Stomach smooth muscle (tissue), 2 donors: ENCODE measurements at regions not wholly inside any gene's neighbourhood (a gene's known extent, or its start where the extent isn't known, plus 50 kb on each side); places are given as distances from the start of the nearest gene placed in this dataset.
"Not testable (repeated sequence)": the region's sequence is repeated elsewhere in the genome, so short reads cannot be mapped to it uniquely, and the experiment has no call there.

Experiments
- H3K27ac ChIP-seq: one replicate; pipeline ENCODE4 v1.7.0; 2013; ENCODE audit warnings: mild to moderate bottlenecking, low read length, inconsistent platforms
- H3K27me3 ChIP-seq, 2 donors: one replicate each; pipeline ENCODE4 v1.7.0; 2013; ENCODE audit warnings: low read length in 2 of 2; ENCODE audit not compliant: insufficient read depth in 2 of 2, control insufficient read depth in 1 of 2
- H3K36me3 ChIP-seq, 2 donors: one replicate each; pipeline ENCODE4 v1.7.0; 2013; ENCODE audit warnings: low read length in 2 of 2; ENCODE audit not compliant: control insufficient read depth in 2 of 2, insufficient read depth in 2 of 2
- H3K4me1 ChIP-seq: one replicate; pipeline ENCODE4 v1.7.0; 2013; ENCODE audit warnings: low read length; ENCODE audit not compliant: control insufficient read depth, insufficient read depth
- H3K4me3 ChIP-seq, 2 donors: one replicate each; pipeline ENCODE4 v1.7.0; 2013; ENCODE audit warnings: low read length in 2 of 2
- H3K9ac ChIP-seq, 2 donors: one replicate each; pipeline ENCODE4 v1.7.0; 2013; ENCODE audit warnings: low read length in 2 of 2, mild to moderate bottlenecking in 1 of 2
- H3K9me3 ChIP-seq, 2 donors: one replicate each; pipeline ENCODE4 v1.7.0; 2013; ENCODE audit warnings: low read length in 2 of 2; ENCODE audit not compliant: control insufficient read depth in 2 of 2
- donor health status: healthy.
- donor health status: Pancreatic carcinoma.

DNA sequence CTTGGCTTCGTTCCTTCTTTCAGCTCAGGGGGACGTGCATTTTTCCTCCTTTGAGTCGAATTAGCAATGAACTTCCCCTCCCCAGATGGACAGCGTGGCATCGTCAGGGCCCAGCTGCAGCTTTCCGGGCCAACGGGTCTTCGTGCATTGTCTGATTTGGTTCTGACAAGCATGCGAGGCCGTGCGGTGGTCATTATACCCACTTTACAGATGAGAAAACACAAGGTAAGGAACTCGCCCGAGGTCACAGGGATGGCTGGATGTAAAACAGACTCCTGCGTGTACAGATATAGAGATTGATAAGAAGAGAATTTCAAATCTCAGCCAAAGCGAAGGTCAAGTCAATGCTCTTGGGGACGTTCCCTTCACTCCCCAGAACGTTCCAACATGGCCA, 187.6 kb upstream of the SULF2 start:
- Histone ChIP-seq H3K9ac (no peak overlapping the region), H3K4me1 (peaks cover 10% of the 10 kb centered on the region), H3K4me3 (no peak overlapping the region), H3K27ac (no peak overlapping the region), H3K9me3 (no peaks in the 10 kb centered on the region), H3K36me3 (no peaks in the 10 kb centered on the region), H3K27me3 (peaks cover 0 to 5% of the 10 kb centered on the region in 2 donors)

GRCh38 chr20:47972297-47972915, 187.1 kb upstream of the SULF2 start:
- not testable (repeated sequence) for H3K9ac ChIP-seq

DNA sequence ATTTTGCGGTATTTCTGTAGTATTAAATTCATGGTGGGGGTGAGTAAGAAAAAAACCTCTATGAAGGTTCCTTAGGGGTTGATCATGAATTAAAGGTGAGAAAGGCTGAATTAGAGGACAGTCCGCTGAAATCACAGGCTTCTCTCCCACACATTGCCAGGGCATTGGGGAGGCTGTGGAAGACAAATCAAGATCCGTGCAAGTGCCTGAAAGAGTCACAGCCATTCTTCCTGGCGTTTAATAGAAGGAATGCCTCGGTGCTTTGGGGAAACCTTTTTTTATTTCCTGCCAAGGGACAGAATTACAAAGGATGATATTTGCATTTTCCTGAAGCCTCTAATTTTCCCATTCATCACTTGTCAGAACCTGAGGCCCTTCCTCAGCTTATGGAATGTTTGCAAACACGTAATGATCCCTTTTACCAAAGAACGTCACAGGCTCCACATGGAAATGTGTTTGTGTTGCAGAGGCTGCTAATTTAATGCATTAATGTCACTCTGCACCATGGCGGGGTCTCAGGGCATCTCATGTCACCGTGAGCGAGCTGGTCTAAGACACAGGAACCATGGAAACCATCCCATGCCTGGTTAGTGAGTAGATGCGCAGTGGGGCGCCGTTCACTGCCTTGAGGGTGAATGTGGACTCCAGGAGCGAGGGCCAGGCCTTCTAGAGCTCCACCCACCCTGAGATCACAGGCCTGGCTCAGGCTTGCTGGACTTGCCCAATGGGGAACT, 185.9 kb upstream of the SULF2 start:
- Histone ChIP-seq H3K36me3 (no peaks in the 10 kb centered on the region), H3K4me1 (peaks cover 6% of the 10 kb centered on the region), H3K27me3 (peaks cover 0 to 5% of the 10 kb centered on the region in 2 donors), H3K9me3 (no peaks in the 10 kb centered on the region), H3K9ac (no peak overlapping the region), H3K27ac (no peak overlapping the region), H3K4me3 (no peak overlapping the region)

More at GRCh38 chr20:47972297-47972915, 187.1 kb upstream of the SULF2 start:
- H3K36me3 ChIP-seq, H3K27me3 ChIP-seq, H3K4me1 ChIP-seq, H3K27ac ChIP-seq, H3K4me3 ChIP-seq, H3K9me3 ChIP-seq: not testable (repeated sequence)

DNA sequence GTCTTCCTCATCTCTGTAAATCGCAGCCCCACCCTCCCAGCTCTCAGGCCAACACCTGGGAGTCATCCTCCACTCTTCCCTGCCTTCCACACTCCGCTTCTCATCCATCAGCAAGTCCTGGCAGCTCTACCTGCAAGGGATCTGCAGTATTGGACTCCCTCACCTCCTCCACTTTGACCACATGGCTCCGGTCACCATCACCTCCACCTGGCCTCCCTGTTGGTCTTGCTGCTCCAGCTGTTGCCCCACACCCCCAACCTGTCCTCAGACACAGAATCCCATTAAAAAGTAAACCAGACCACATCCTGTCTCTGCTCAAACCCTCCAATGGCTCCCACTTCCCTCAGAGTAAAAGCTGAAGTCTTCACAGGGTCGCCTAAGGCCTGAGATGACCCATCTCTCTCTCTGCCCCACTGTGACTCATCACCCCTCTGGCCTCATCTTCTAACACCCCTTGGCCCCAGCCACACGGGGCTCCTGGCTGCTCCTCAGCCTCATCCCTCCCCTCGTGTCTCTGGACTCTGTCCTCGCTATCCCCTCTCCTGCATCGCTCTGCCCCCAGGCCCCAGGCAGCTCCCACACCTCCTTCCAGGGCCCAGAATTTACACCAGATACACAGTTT, 185.1 kb upstream of the SULF2 start:
- H3K27me3 ChIP-seq: peaks cover 0 to 5% of the 10 kb centered on the region in 2 donors
- H3K4me1 ChIP-seq: peaks cover 6% of the 10 kb centered on the region
- H3K9me3 ChIP-seq: no peaks in the 10 kb centered on the region
- H3K36me3 ChIP-seq: no peaks in the 10 kb centered on the region
- H3K9ac ChIP-seq: no peak overlapping the region
- no peak overlapping the region for H3K4me3 ChIP-seq
- no peak overlapping the region for H3K27ac ChIP-seq

DNA sequence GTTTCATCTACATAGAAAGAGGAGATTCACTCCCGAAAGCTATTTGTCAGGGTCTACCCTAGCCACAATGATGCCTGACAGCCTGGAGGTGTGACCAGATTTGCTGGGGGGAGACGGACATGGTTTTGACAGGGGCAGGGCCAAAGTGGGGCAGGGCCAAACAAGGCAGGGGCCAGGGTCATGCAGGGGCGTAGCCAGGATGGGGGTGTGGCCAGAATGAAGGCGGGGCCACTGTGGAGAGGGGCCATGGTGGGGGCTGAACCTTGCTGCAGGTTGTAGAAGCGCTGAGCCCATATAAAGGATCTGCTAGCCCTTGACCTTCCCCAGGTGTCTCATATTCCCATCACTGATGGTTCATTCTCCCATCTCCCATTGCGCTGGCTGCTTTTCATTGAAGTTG, 184.1 kb upstream of the SULF2 start:
- Histone ChIP-seq H3K9ac (no peak overlapping the region), H3K27me3 (peaks cover 0 to 5% of the 10 kb centered on the region in 2 donors), H3K36me3 (no peaks in the 10 kb centered on the region), H3K4me3 (no peak overlapping the region), H3K9me3 (no peaks in the 10 kb centered on the region), H3K4me1 (peaks cover 6% of the 10 kb centered on the region), H3K27ac (no peak overlapping the region)

DNA sequence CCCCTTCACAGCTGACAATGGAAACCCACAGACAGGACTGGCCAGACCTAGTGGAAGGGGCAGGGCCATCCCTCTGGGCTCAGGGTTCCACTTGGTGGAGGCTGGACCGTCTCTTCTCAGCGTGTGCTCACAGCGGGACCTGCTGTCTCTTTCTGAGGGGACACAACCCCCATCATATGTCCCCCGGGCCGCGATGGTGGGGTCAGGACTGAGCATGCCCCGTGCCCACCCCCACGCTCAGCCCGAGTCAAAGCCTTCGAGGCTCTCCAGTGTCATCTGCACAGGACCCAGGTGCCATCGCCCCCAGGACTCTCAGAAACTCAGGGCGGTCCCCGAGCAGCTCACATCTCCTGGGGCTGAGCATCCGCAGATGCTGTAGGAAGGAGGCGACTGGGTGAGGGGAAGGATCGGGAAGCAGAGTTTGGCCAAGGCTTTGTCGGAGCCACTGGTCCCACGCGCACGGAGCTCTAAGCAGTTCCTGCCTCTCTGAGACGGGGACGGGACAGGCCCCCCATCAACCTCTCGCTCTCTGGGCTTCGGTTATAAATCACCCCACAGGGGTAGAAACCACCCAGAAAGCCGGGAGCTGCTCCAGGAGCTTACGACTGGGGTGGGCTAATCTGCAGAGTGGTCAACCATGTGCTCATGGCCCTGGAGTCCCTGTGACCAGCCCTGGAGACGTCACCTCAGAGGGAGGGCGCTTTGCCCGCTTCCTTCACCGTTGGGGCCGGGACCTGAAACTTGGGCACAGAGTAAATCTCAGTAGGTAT, 183.4 kb upstream of the SULF2 start:
- Histone ChIP-seq H3K9me3 (no peaks in the 10 kb centered on the region), H3K9ac (no peak overlapping the region), H3K4me3 (no peak overlapping the region), H3K27me3 (peaks cover 0 to 5% of the 10 kb centered on the region in 2 donors), H3K4me1 (peaks cover 6% of the 10 kb centered on the region), H3K27ac (no peak overlapping the region), H3K36me3 (no peaks in the 10 kb centered on the region)

DNA sequence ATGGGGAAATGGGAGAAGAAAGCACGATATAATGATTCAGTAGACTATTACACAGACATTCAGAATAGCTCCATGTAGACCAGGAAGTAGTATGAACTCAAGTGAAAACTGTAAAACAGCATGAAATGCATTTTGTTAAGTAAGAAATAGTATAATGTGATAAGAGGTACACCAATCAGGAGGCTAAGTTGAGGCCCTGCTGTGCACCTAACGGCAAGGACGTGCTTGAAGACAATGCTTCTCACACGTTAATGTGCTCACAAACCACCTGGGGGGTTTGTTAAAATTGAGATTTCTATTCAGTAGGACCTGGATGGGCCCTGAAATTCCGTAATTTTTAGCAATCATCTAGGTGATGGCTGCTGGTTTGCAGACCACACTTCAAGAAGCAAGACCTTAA, 178.9 kb upstream of the SULF2 start:
- H3K27me3 ChIP-seq: peaks cover 0 to 5% of the 10 kb centered on the region in 2 donors
- no peak overlapping the region for H3K4me3 ChIP-seq
- no peak overlapping the region for H3K27ac ChIP-seq
- H3K36me3 ChIP-seq: no peaks in the 10 kb centered on the region
- no peak overlapping the region for H3K9ac ChIP-seq
- H3K4me1 ChIP-seq: no peaks in the 10 kb centered on the region
- no peaks in the 10 kb centered on the region for H3K9me3 ChIP-seq

DNA sequence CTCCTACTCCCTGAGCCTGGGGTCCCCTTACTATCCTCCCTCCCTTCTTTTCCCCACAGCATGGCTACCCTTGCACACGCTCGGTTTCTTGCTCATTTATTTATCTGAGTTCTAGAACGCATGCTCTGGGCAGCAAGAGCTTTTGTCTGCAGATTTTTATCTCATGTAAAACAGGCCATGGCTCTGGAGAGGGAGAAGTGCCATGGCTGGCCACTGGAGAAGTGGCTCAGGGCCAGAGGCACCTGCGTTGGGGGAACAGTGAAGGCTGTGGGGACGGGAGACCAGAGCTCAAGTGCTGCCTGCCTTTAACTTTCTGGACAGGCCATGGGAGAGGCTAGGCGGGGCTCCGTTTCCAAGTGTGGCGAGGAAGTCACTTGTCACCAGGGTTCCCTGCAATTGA, 177.7 kb upstream of the SULF2 start:
- Histone ChIP-seq H3K9ac (no peak overlapping the region), H3K27ac (no peak overlapping the region)

DNA sequence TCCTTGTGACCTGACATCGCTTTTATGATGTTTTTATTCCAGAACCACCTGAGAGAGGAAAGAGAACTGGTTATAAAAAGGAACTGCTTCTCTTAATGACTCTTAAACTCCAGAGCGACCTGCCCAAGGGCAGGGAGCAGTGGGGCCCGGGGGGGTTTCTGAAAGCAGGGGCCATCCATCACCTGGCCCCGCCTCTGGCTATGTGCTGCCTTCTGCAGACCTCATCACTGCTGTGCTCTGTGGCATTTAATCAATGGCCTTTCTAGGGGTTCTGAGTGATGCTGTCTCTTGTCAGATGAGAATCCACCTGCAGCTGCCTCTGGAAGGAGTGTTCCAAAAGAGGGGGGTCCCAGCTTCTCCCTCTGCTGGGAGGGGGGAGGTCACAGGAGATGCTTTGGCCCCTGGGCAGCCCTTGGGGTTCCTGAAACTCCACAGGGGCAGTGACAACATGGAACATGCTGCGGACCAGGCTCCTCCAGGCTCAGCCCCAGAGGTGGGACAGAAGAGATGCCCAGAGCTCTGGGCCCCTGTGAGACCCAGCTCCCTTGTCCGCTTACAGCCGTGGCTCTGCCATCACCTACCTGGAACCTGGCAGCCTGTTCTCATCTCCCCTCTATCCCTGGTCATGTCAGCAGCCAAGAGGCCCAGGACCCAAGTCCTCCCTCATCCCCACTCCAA, 177.1 kb upstream of the SULF2 start:
- H3K4me1 ChIP-seq: peaks cover 5% of the 10 kb centered on the region
- peaks cover 0 to 3% of the 10 kb centered on the region in 2 donors for H3K27me3 ChIP-seq
- no peak overlapping the region for H3K27ac ChIP-seq
- no peak overlapping the region for H3K9ac ChIP-seq
- no peak overlapping the region for H3K4me3 ChIP-seq
- H3K36me3 ChIP-seq: no peaks in the 10 kb centered on the region
- no peaks in the 10 kb centered on the region for H3K9me3 ChIP-seq

More for the DNA sequence above, 177.7 kb upstream of the SULF2 start:
- Histone ChIP-seq H3K4me1 (peaks cover 5% of the 10 kb centered on the region), H3K36me3 (no peaks in the 10 kb centered on the region), H3K9me3 (no peaks in the 10 kb centered on the region), H3K27me3 (peaks cover 0 to 3% of the 10 kb centered on the region in 2 donors), H3K4me3 (no peak overlapping the region)
